ENCODE measurements at regions not wholly inside any gene's neighbourhood (a gene's known extent, or its start where the extent isn't known, plus 50 kb on each side); places are given as distances from the start of the nearest gene placed in this dataset.

- no peaks in the 10 kb centered on the region for H3K9me3 ChIP-seq (ENCODE audit: control insufficient read depth in 1 of 2, low read length in 2 of 2)
- no peaks in the 10 kb centered on the region for H3K36me3 ChIP-seq (ENCODE audit: control insufficient read depth in 1 of 2, insufficient read depth in 2 of 2, low read length in 2 of 2)
- H3K9ac ChIP-seq (ENCODE audit: low read depth in 1 of 2, low read length in 2 of 2): no peak overlapping the region
- H3K4me1 ChIP-seq (ENCODE audit: control insufficient read depth in 1 of 2, insufficient read depth in 2 of 2, low read length in 2 of 2): no peaks in the 10 kb centered on the region
- H3K27ac ChIP-seq (ENCODE audit: low read depth, low read length): no peak overlapping the region
- H3K4me3 ChIP-seq (ENCODE audit: low read depth in 1 of 2, low read length in 2 of 2): no peak overlapping the region
- no peaks in the 10 kb centered on the region for H3K27me3 ChIP-seq (ENCODE audit: control insufficient read depth in 1 of 2, insufficient read depth in 2 of 2, low read length in 2 of 2)
Observed at GRCh38 chr6:18861204-18861603, 474.1 kb downstream of the RNF144B start.

GRCh38 chr6:18883268-18883667 is 496.1 kb downstream of the RNF144B start:
- H3K4me1 ChIP-seq (ENCODE audit: control insufficient read depth in 1 of 2, insufficient read depth in 2 of 2, low read length in 2 of 2): no peaks in the 10 kb centered on the region
- no peaks in the 10 kb centered on the region for H3K9me3 ChIP-seq (ENCODE audit: control insufficient read depth in 1 of 2, low read length in 2 of 2)
- no peaks in the 10 kb centered on the region for H3K27me3 ChIP-seq (ENCODE audit: control insufficient read depth in 1 of 2, insufficient read depth in 2 of 2, low read length in 2 of 2)
- no peak overlapping the region for H3K9ac ChIP-seq (ENCODE audit: low read depth in 1 of 2, low read length in 2 of 2)
- no peak overlapping the region for H3K27ac ChIP-seq (ENCODE audit: low read depth, low read length)
- H3K36me3 ChIP-seq (ENCODE audit: control insufficient read depth in 1 of 2, insufficient read depth in 2 of 2, low read length in 2 of 2): no peaks in the 10 kb centered on the region
- H3K4me3 ChIP-seq (ENCODE audit: low read depth in 1 of 2, low read length in 2 of 2): no peak overlapping the region

DNA sequence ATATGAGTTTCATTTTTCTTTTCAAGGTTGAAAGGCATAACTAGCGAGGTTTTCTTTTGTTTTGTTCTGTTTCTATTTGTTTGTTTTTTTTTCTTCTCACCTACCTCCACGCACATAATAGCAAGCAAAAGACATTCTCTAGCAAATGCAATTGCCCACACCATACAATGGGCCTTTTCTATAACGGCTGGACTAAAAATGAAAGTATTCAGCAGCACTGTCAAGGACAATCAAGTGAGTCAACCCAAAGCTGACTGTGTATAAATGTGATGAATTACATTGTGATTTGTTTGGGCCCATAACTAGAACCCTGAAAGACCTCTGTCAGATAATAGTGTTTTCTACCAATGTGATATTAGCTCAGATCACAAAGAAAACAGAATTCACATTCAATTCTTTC is 496.7 kb downstream of the RNF144B start:
- Histone ChIP-seq H3K9ac (ENCODE audit: low read depth in 1 of 2, low read length in 2 of 2) (no peak overlapping the region), H3K4me3 (ENCODE audit: low read depth in 1 of 2, low read length in 2 of 2) (no peak overlapping the region), H3K9me3 (ENCODE audit: control insufficient read depth in 1 of 2, low read length in 2 of 2) (no peaks in the 10 kb centered on the region), H3K27ac (ENCODE audit: low read depth, low read length) (no peak overlapping the region), H3K27me3 (ENCODE audit: control insufficient read depth in 1 of 2, insufficient read depth in 2 of 2, low read length in 2 of 2) (no peaks in the 10 kb centered on the region), H3K36me3 (ENCODE audit: control insufficient read depth in 1 of 2, insufficient read depth in 2 of 2, low read length in 2 of 2) (no peaks in the 10 kb centered on the region), H3K4me1 (ENCODE audit: control insufficient read depth in 1 of 2, insufficient read depth in 2 of 2, low read length in 2 of 2) (no peaks in the 10 kb centered on the region)

GRCh38 chr6:18893540-18894269 is 506.6 kb downstream of the RNF144B start:
- no peak overlapping the region for H3K9ac ChIP-seq (ENCODE audit: low read depth in 1 of 2, low read length in 2 of 2)
- no peaks in the 10 kb centered on the region for H3K27me3 ChIP-seq (ENCODE audit: control insufficient read depth in 1 of 2, insufficient read depth in 2 of 2, low read length in 2 of 2)
- H3K36me3 ChIP-seq (ENCODE audit: control insufficient read depth in 1 of 2, insufficient read depth in 2 of 2, low read length in 2 of 2): no peaks in the 10 kb centered on the region
- no peaks in the 10 kb centered on the region for H3K9me3 ChIP-seq (ENCODE audit: control insufficient read depth in 1 of 2, low read length in 2 of 2)
- H3K4me1 ChIP-seq (ENCODE audit: control insufficient read depth in 1 of 2, insufficient read depth in 2 of 2, low read length in 2 of 2): peaks cover 12 to 17% of the 10 kb centered on the region in 2 donors
- peak overlapping the region; percentile 3 for H3K27ac ChIP-seq (ENCODE audit: low read depth, low read length)
- no peak overlapping the region for H3K4me3 ChIP-seq (ENCODE audit: low read depth in 1 of 2, low read length in 2 of 2)

- Histone ChIP-seq H3K27ac (ENCODE audit: low read depth, low read length) (no peak overlapping the region), H3K9ac (ENCODE audit: low read depth in 1 of 2, low read length in 2 of 2) (no peak overlapping the region), H3K9me3 (ENCODE audit: control insufficient read depth in 1 of 2, low read length in 2 of 2) (no peaks in the 10 kb centered on the region), H3K4me3 (ENCODE audit: low read depth in 1 of 2, low read length in 2 of 2) (no peak overlapping the region), H3K27me3 (ENCODE audit: control insufficient read depth in 1 of 2, insufficient read depth in 2 of 2, low read length in 2 of 2) (no peaks in the 10 kb centered on the region), H3K4me1 (ENCODE audit: control insufficient read depth in 1 of 2, insufficient read depth in 2 of 2, low read length in 2 of 2) (peaks cover 12 to 15% of the 10 kb centered on the region in 2 donors), H3K36me3 (ENCODE audit: control insufficient read depth in 1 of 2, insufficient read depth in 2 of 2, low read length in 2 of 2) (no peaks in the 10 kb centered on the region)
Observed at GRCh38 chr6:18897350-18897749, 510.2 kb downstream of the RNF144B start.

DNA sequence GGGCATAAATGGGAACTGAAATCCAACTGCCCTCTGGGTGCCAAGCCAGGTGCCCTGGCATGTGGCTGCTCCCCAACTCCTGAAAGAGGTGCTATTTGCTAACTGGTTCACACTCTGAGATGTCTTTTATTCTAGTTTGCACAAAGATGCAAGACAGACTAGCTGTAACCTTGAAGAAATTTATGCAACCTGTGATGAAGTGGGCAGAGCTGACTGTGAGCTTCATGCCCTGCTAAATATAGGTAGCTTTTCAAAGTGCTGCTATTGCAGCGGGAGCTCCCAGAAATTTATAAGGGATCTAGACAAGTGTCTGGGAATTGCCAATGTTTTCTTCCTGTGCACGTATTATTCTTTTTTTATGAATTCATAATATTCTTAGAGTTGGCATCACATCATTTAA is 517.5 kb downstream of the RNF144B start:
- Histone ChIP-seq H3K9me3 (ENCODE audit: control insufficient read depth in 1 of 2, low read length in 2 of 2) (no peaks in the 10 kb centered on the region), H3K27ac (ENCODE audit: low read depth, low read length) (no peak overlapping the region), H3K9ac (ENCODE audit: low read depth in 1 of 2, low read length in 2 of 2) (no peak overlapping the region), H3K4me1 (ENCODE audit: control insufficient read depth in 1 of 2, insufficient read depth in 2 of 2, low read length in 2 of 2) (no peaks in the 10 kb centered on the region), H3K4me3 (ENCODE audit: low read depth in 1 of 2, low read length in 2 of 2) (no peak overlapping the region), H3K36me3 (ENCODE audit: control insufficient read depth in 1 of 2, insufficient read depth in 2 of 2, low read length in 2 of 2) (no peaks in the 10 kb centered on the region), H3K27me3 (ENCODE audit: control insufficient read depth in 1 of 2, insufficient read depth in 2 of 2, low read length in 2 of 2) (no peaks in the 10 kb centered on the region)

DNA sequence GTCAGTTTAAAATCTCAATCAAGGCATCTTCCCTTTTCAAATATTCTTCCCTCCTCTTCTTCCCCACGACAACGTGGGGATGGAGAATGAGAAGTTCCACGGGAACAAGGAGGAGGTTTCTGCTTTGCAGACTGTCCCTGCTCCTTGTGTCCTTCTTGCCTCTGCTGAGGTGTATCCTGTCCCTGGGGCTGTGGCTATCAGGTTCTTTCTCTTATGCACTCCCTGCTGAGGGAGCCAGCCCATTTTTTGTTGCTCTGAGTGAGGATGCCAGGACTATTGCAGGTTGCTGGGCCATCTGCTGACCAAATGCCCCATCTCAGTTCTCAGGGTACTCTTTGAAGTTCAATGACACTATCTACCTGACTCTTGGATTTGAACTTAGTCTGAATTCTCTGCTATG is 533.6 kb downstream of the RNF144B start:
- no peak overlapping the region for H3K9ac ChIP-seq (ENCODE audit: low read depth in 1 of 2, low read length in 2 of 2)
- no peaks in the 10 kb centered on the region for H3K27me3 ChIP-seq (ENCODE audit: control insufficient read depth in 1 of 2, insufficient read depth in 2 of 2, low read length in 2 of 2)
- H3K9me3 ChIP-seq (ENCODE audit: control insufficient read depth in 1 of 2, low read length in 2 of 2): no peaks in the 10 kb centered on the region
- no peak overlapping the region for H3K27ac ChIP-seq (ENCODE audit: low read depth, low read length)
- H3K4me1 ChIP-seq (ENCODE audit: control insufficient read depth in 1 of 2, insufficient read depth in 2 of 2, low read length in 2 of 2): no peaks in the 10 kb centered on the region
- no peaks in the 10 kb centered on the region for H3K36me3 ChIP-seq (ENCODE audit: control insufficient read depth in 1 of 2, insufficient read depth in 2 of 2, low read length in 2 of 2)
- H3K4me3 ChIP-seq (ENCODE audit: low read depth in 1 of 2, low read length in 2 of 2): no peak overlapping the region

DNA sequence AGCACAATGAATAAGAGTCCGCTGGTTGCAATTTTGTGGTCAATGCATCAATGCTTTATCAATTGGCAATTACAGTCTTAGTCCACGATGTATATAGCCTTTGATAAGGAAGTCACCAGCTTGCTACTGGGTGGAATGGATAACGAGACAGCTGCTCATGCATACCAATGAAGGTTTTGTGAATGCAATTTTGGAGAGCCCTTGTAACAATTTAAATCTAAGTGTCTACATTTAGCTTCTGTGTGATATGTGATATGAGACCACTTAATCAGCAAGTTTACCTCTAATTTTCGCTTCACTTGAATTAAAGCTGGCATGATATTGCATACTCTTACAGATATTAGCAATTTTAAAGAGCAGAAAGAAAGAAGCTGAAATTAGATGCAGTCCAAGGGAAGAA is 543.9 kb downstream of the RNF144B start:
- no peaks in the 10 kb centered on the region for H3K9me3 ChIP-seq (ENCODE audit: control insufficient read depth in 1 of 2, low read length in 2 of 2)
- H3K27ac ChIP-seq (ENCODE audit: low read depth, low read length): no peak overlapping the region
- no peak overlapping the region for H3K9ac ChIP-seq (ENCODE audit: low read depth in 1 of 2, low read length in 2 of 2)
- H3K27me3 ChIP-seq (ENCODE audit: control insufficient read depth in 1 of 2, insufficient read depth in 2 of 2, low read length in 2 of 2): no peaks in the 10 kb centered on the region
- H3K36me3 ChIP-seq (ENCODE audit: control insufficient read depth in 1 of 2, insufficient read depth in 2 of 2, low read length in 2 of 2): no peaks in the 10 kb centered on the region
- H3K4me1 ChIP-seq (ENCODE audit: control insufficient read depth in 1 of 2, insufficient read depth in 2 of 2, low read length in 2 of 2): no peaks in the 10 kb centered on the region
- no peak overlapping the region for H3K4me3 ChIP-seq (ENCODE audit: low read depth in 1 of 2, low read length in 2 of 2)

DNA sequence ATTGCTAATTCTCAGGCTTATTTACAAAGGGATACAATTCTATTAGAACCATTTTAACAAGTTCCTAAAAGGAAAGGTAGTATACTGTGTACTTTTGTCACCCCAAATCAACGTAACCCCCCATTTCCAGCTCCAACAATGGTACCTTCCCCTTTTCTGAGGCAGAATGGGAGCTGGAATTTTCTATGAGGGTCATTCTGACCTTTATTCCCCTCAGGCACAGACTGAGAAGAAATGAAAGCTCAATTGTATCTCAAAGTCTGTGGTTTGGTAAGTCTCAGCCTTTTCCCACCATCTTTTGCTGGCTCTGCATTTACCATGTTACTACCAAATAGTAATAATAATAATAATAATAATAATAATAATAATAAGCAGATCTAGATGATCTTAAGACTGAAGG is 571.0 kb downstream of the RNF144B start:
- Histone ChIP-seq H3K36me3 (ENCODE audit: control insufficient read depth in 1 of 2, insufficient read depth in 2 of 2, low read length in 2 of 2) (no peaks in the 10 kb centered on the region), H3K9ac (ENCODE audit: low read depth in 1 of 2, low read length in 2 of 2) (no peak overlapping the region), H3K27ac (ENCODE audit: low read depth, low read length) (no peak overlapping the region), H3K9me3 (ENCODE audit: control insufficient read depth in 1 of 2, low read length in 2 of 2) (no peaks in the 10 kb centered on the region), H3K4me3 (ENCODE audit: low read depth in 1 of 2, low read length in 2 of 2) (no peak overlapping the region), H3K27me3 (ENCODE audit: control insufficient read depth in 1 of 2, insufficient read depth in 2 of 2, low read length in 2 of 2) (no peaks in the 10 kb centered on the region), H3K4me1 (ENCODE audit: control insufficient read depth in 1 of 2, insufficient read depth in 2 of 2, low read length in 2 of 2) (no peaks in the 10 kb centered on the region)

GRCh38 chr6:18961566-18961965 is 574.4 kb downstream of the RNF144B start:
- no peak overlapping the region for H3K4me3 ChIP-seq (ENCODE audit: low read depth in 1 of 2, low read length in 2 of 2)
- no peak overlapping the region for H3K27ac ChIP-seq (ENCODE audit: low read depth, low read length)
- H3K36me3 ChIP-seq (ENCODE audit: control insufficient read depth in 1 of 2, insufficient read depth in 2 of 2, low read length in 2 of 2): no peaks in the 10 kb centered on the region
- H3K9me3 ChIP-seq (ENCODE audit: control insufficient read depth in 1 of 2, low read length in 2 of 2): no peaks in the 10 kb centered on the region
- H3K9ac ChIP-seq (ENCODE audit: low read depth in 1 of 2, low read length in 2 of 2): no peak overlapping the region
- H3K4me1 ChIP-seq (ENCODE audit: control insufficient read depth in 1 of 2, insufficient read depth in 2 of 2, low read length in 2 of 2): no peaks in the 10 kb centered on the region
- H3K27me3 ChIP-seq (ENCODE audit: control insufficient read depth in 1 of 2, insufficient read depth in 2 of 2, low read length in 2 of 2): no peaks in the 10 kb centered on the region
